GM19043 (cell line): ENCODE measurements at regions not wholly inside any gene's neighbourhood (a gene's known extent, or its start where the extent isn't known, plus 50 kb on each side); places are given as distances from the start of the nearest gene placed in this dataset.
"Not testable (repeated sequence)": the region's sequence is repeated elsewhere in the genome, so short reads cannot be mapped to it uniquely, and the experiment has no call there.

Experiments used
- ATAC-seq: cut with Tn5 transposase; IDR thresholded peaks from one replicate; pipeline ENCODE4 v1.9.1; 2021; ENCODE audit warnings: low read depth; ENCODE audit not compliant: unreplicated experiment

DNA sequence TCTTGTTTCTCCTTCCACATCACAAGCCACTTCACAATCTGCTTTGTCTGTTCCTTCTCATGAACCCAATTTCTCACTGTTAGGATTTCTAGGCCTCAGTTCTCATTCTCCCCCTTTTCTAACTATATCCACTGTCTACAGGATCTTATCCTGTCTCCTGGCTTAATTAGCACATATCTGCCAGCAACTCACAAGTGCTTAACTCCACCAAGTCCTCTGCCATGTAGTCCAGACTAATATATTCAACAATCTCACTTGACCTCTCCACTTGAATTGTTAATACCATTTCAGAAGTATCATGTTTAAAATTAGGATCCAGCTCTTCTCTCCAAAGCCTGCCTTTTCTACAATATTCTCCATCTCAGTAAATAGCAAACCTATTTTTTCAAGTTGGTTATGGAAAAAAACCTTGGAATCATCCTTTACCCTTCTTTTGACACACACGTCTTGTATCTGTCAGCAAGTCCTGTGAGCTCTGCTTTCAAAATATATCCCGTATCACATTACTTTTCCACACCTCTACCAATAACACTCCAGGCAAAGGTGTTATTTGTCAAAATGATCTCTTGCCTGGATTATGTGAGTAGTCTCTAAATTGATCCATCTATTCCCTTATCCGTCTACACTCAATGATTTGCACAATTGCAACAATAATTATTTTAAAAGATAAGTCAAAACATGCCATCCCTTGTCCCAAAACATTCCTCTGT lies 127.2 kb upstream of the SLIT2 start:
- ATAC-seq: no peak

DNA sequence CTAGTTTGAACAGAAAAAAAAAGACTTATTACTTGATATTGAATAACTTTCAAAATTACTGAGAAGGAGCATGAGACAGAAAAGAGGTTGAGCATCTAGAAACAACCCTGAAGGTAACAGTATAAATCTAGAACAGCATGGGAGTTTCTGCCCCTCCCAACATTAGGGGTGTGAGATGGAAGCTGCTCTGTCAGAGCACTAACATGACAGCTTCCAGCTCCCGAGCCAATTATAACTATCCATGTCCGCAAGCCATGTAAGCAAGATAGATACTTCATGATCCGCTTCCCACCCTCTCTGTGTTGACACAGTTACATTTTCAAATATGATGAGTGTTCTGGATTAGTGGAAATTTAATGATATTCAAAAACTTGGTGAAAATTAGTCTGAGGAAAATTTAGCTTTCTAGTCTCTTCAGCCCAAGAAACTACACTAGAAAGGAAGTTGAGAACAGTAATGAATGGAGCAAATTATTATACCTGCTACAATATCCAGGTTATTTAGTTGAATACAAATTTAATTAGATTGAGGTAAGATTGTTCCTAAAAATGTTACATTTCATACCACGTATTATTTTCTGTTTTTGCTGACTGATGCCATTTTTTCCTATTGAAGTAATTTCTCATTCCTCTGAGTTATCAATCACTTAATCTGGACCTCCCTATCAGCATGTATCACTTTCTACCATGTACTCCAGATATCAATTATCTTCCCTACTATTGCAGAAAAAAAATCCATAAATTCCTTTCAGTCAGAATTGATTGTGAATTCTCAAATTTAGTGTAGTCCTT lies 129.3 kb upstream of the SLIT2 start:
- no peak for ATAC-seq

DNA sequence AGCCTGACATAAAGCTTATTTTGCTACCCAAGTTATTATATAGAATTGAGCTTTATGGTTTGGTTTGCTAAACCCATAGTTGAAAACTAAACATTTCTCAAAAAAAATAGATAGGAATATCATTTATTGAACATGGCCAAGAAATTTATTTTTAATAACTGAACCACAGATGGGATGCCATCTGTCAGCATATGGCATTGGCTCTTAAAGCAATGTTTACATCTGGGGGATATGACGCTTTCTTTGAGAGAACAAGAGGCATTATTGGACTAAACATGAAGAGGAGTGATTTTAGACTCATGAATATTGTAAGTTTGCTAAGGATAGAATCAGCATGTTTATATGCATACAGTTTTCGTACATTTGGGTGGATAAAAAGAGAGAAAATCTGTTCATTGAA lies 132.6 kb upstream of the SLIT2 start:
- no peak for ATAC-seq

DNA sequence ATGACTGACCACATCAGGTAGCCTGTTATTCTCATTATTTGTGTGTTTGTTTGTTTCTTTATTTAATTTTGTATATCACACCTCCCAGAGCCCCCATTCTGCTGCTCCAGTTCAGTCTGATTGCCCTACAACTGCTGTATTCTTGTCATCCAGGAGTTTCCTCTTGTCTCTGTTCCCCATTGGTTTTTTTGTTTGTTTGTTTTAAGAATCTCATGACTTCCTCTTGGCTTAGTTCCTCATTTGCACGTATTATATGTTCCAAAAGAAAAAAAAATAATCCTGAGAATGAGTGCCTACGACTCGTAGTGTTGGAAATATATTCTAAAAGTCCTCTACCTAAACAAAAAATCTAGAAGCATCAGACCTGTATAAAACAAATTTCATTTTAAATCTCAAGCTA lies 142.3 kb upstream of the SLIT2 start:
- no peak for ATAC-seq

DNA sequence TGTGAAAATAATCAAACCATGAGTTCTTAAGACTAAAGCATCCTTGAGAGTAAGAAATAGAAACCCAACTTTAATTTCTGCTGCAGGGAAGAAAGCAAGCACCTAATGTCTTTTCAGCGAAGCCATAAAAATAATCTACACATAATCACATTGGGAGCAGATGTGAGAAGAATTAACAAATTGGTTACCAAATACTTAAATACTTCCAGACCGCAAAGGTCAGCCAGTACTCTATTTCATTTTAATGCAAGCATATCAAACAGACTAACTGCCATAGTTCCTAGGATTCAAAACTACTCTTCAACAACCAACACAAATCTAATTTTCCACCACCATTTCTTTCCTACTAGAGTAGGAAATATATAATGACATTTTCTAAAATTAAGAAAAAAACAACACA lies 144.8 kb upstream of the SLIT2 start:
- no peak for ATAC-seq

DNA sequence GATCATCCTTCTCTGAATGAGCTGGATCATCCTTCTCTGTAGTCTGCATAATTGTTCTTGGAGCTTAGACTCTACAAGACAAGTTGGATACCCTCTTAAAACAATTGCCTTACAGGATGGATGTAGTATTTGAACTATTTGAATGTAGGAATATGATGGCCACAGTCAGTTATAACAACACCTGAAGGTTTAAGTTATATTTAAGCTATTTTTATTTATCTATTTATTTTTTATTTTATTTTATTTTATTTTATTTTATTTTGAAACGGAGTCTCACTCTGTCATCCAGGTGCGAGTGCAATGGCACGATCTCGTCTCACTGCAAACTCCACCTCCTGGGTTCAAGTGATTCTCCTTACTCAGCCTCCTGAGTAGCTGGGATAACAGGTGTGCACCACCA lies 149.9 kb upstream of the SLIT2 start:
- ATAC-seq: no peak

DNA sequence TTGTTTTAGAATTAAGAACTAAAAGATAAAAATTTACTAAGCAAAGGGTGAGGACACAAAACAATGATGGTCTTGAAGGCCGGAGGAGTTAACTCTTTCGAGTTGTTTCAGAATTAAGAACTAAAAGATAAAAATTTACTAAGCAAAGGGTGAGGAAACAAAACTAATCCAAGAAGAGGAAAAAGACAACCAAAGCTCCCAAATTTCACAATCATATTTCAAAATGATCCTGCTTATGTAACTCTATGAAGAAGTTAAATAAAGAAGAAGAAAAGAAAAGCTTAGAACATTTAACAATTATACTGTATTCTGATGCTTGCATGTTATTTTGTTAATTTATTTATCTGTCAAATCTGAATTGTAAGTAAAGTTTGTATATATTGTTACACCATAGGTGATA lies 154.8 kb upstream of the SLIT2 start:
- no peak for ATAC-seq

- ATAC-seq: no peak
These were observed 155.7 kb upstream of the SLIT2 start for GRCh38 chr4:20095805-20096541.

GRCh38 chr4:20091781-20092180 lies 159.9 kb upstream of the SLIT2 start:
- ATAC-seq: no peak

- no peak for ATAC-seq
These were observed 164.2 kb upstream of the SLIT2 start for GRCh38 chr4:20087522-20087911.

- no peak for ATAC-seq
These were observed 164.7 kb upstream of the SLIT2 start for GRCh38 chr4:20086799-20087521.

DNA sequence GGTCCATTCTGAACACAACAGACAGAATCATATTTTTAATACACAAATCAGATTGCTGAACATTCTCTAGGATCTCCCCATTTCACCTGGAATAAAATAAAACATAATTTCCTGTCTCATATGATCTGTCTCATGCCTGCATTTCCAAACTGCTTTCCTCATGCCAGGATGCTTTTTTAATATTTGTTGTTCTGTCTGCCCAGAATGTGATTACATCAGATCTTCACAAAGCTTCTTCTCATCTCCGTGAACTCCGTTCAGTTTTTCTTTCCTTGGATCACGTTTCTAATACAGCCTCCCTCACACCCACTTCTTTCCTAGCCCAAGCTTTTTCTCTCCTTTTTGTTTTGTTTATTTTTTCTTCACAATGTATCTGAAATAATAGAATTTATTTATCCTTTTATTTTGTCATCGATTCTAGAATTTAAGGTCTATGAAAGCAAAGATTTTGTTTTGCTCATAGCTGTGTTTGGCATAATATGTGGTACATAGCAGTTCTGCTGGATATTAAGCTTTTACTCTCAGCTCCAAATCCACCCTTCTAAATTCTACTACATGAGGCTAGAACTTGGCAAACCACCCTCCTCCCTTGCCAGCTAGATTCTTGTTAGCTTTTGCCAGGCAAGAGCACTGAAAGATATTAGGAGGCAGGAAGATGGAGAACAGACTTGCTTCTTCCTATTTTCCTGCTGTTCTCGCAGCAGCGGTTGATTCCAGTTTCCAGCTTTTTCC lies 165.5 kb upstream of the SLIT2 start:
- no peak for ATAC-seq

GRCh38 chr4:20085653-20086052 lies 166.1 kb upstream of the SLIT2 start:
- no peak for ATAC-seq

GRCh38 chr4:20085156-20085555 lies 166.5 kb upstream of the SLIT2 start:
- no peak for ATAC-seq

GRCh38 chr4:20084488-20084887 lies 167.2 kb upstream of the SLIT2 start:
- no peak for ATAC-seq

- ATAC-seq: no peak
These were observed 173.1 kb upstream of the SLIT2 start for GRCh38 chr4:20078644-20079043.

GRCh38 chr4:20075248-20075871 lies 176.3 kb upstream of the SLIT2 start:
- ATAC-seq: no peak

GRCh38 chr4:20074450-20074849 lies 177.3 kb upstream of the SLIT2 start:
- no peak for ATAC-seq

DNA sequence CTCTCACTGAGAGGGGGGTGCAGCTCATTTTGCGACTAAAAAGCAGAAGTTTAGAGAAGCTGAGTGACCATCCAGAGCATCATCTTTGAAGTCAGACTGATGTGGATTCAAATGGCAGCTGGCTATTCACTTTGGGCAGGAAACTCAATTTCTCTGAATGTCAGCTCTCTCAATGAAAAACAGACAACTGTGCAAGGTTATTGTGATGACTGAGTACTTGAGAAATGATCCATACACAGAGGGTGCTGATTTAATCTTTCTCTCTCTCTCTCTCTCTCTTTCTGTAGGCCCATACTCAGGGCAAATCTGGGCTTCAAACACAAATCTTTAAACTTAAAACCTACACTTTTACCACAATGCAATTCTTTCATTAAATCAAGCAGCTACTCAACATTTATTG lies 185.8 kb upstream of the SLIT2 start:
- no peak for ATAC-seq

- not testable (repeated sequence) for ATAC-seq
These were observed 188.8 kb upstream of the SLIT2 start for GRCh38 chr4:20062857-20063256.
